GM12878 (cell line): ENCODE measurements at regions not wholly inside any gene's neighbourhood (a gene's known extent, or its start where the extent isn't known, plus 50 kb on each side); places are given as distances from the start of the nearest gene placed in this dataset.
"Not testable (repeated sequence)": the region's sequence is repeated elsewhere in the genome, so short reads cannot be mapped to it uniquely, and the experiment has no call there.

Experiments used
- ATAC-seq: fragments of 200-7000 bp; cut with Tn5 transposase; 3 replicates; pipeline ENCODE4 v1.9.1; 2020; ENCODE audit warnings: mild to moderate bottlenecking, moderate library complexity
- BruUV-seq: library from RNA; stranded (reverse); fragments of 400-500 nt; replicated peaks from 2 replicates; lab custom pipeline; 2021; lab: Mats Ljungman, UMichigan
- CTCF ChIA-PET: fragments of 300-600 bp; sonication (Branson Sonifier 250); formaldehyde crosslinking; extraction: SDS; loops from one replicate; lab custom pipeline; 2021; ENCODE audit warnings: inconsistent platforms; lab: Yijun Ruan, JAX
- POLR2A ChIA-PET: fragments of 350-600 bp; formaldehyde crosslinking; extraction: SDS; loops from one replicate; lab custom pipeline; 2021; ENCODE audit warnings: inconsistent platforms; lab: Charles Lee
- RAD21 ChIA-PET: fragments of 300-600 bp; sonication (Branson Sonifier 250); formaldehyde crosslinking; loops from one replicate; lab custom pipeline; 2023; ENCODE audit warnings: antibody characterized with exemption; ENCODE audit not compliant: unreplicated experiment; lab: Charles Lee
- SMC1A ChIA-PET: fragments of 300-600 bp; sonication (Branson Sonifier 250); formaldehyde crosslinking; loops from one replicate; lab custom pipeline; 2023; ENCODE audit not compliant: unreplicated experiment, uncharacterized antibody; lab: Charles Lee
- DNase-seq: peaks from one replicate; pipeline ENCODE4 v3.0.0-alpha.2; 2011; ENCODE audit warnings: low read depth, low spot score
- FAIRE-seq: peaks from 3 replicates; lab custom pipeline; 2011; peaks lifted over from hg19 to GRCh38; lab: Jason Lieb, UNC
- H2AFZ ChIP-seq: 2 replicates; pipeline ENCODE4 v1.6.0; 2011; ENCODE audit warnings: low read depth, low read length, control low read depth; ENCODE audit not compliant: control insufficient read depth
- H3K27ac ChIP-seq: 2 replicates; pipeline ENCODE4 v1.5.1; 2011; ENCODE audit warnings: control low read depth; ENCODE audit not compliant: control insufficient read depth, insufficient read depth
- H3K27me3 ChIP-seq, 2 experiments: replicated peaks in 1 of 2; 2 replicates each; pipeline versions ENCODE4 v1.6.0 to v1.6.1; 2011; ENCODE audit warnings: low read length in 1 of 2; ENCODE audit not compliant: control insufficient read depth in 2 of 2, insufficient read depth in 2 of 2
- H3K36me3 ChIP-seq, 2 experiments: 2 replicates each; pipeline ENCODE4 v1.5.1; 2011; ENCODE audit warnings: low read length in 1 of 2; ENCODE audit not compliant: control insufficient read depth in 2 of 2, insufficient read depth in 2 of 2
- H3K4me1 ChIP-seq: 2 replicates; pipeline ENCODE4 v1.6.1; 2011; ENCODE audit warnings: mild to moderate bottlenecking, low read length, moderate library complexity, mixed read lengths; ENCODE audit not compliant: control insufficient read depth, insufficient read depth
- H3K4me2 ChIP-seq: 2 replicates; pipeline ENCODE4 v1.6.0; 2011; ENCODE audit warnings: control low read depth; ENCODE audit not compliant: control insufficient read depth, insufficient read depth
- H3K4me3 ChIP-seq: fragments of 200-600 bp; sonication (generic); 2 replicates; pipeline ENCODE4 v1.5.1; 2016
- H3K79me2 ChIP-seq: 2 replicates; pipeline ENCODE4 v1.6.0; 2011; ENCODE audit warnings: low read length; ENCODE audit not compliant: control insufficient read depth, insufficient read depth
- H3K9ac ChIP-seq: 2 replicates; pipeline ENCODE4 v1.8.0; 2011; ENCODE audit warnings: low read length, control low read depth, mixed read lengths; ENCODE audit not compliant: control insufficient read depth, insufficient read depth
- H3K9me3 ChIP-seq: replicated peaks from 3 replicates; pipeline ENCODE4 v1.5.1; 2011; ENCODE audit warnings: mild to moderate bottlenecking, low read length; ENCODE audit not compliant: control insufficient read depth, insufficient read depth
- H4K20me1 ChIP-seq: 2 replicates; pipeline ENCODE4 v1.6.0; 2011; ENCODE audit not compliant: control insufficient read depth, insufficient read depth
- E2F8 ChIP-seq: fragments of 450-650 bp; IDR thresholded peaks from 2 replicates; pipeline ENCODE4 v1.6.1; 2018; ENCODE audit warnings: mild to moderate bottlenecking, low read depth, moderate library complexity; ENCODE audit not compliant: partially characterized antibody
- E4F1 ChIP-seq: fragments of 450-650 bp; IDR thresholded peaks from 2 replicates; pipeline ENCODE4 v1.6.1; 2018; ENCODE audit warnings: borderline replicate concordance, mild to moderate bottlenecking; ENCODE audit not compliant: partially characterized antibody
- HDGF ChIP-seq: fragments of 450-650 bp; IDR thresholded peaks from 2 replicates; pipeline ENCODE4 v1.6.1; 2016; ENCODE audit warnings: antibody characterized with exemption
- PAX8 ChIP-seq: fragments of 450-650 bp; IDR thresholded peaks from 2 replicates; pipeline ENCODE4 v1.6.1; 2017; ENCODE audit warnings: mild to moderate bottlenecking, moderate library complexity
- PML ChIP-seq: IDR thresholded peaks from 2 replicates; pipeline ENCODE4 v1.6.1; 2012; ENCODE audit warnings: low read length, inconsistent platforms
- WGBS: methylation state at CpG from one replicate; pipeline ENCODE4 v1.1.6; 2016; ENCODE audit warnings: low lambda C conversion rate; ENCODE audit not compliant: insufficient replicate concordance, insufficient coverage; ENCODE audit errors: missing lambda C conversion rate; 5-methylcytosine and 5-hydroxymethylcytosine counted together
- in situ Hi-C: fragments of 300-500 bp; cut with MboI; formaldehyde crosslinking; loops from 9 replicates; pipeline ENCODE4 v1.14.3; 2018; ENCODE audit warnings: mixed read lengths
- intact Hi-C: fragments of 100-400 bp; cut with micrococcal nuclease; formaldehyde crosslinking; loops from one replicate; pipeline ENCODE4 v1.14.2; 2022; ENCODE audit not compliant: unreplicated experiment

DNA sequence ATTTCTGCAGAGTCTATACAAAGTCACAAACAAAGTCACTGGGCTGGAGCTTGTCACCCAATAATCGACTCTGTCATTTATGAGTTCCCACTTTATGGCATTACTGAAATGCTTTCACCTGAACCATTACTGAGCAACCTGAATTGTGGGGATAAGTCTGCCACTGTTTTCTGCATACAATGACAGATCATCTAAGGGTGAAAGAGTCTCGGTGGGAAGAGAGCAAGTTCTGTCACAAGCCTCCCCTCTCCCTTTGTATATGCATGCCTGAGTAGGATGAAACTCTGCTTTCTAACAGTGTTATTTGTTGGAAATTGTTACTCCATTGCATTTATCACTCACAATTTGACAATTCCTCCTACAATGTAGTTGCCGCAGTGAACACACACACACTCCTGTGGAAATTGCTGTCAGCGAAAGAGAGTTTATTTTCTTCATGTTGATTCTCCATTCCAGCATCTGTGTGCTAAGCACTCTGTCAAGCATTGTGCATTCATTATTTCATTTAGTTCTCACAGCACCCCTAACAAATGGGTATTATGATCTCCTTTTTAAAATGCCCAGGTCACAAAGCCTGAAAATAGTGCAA, 1732.4 kb upstream of the CDH6 start:
- CTCF ChIA-PET = no interaction called here

DNA sequence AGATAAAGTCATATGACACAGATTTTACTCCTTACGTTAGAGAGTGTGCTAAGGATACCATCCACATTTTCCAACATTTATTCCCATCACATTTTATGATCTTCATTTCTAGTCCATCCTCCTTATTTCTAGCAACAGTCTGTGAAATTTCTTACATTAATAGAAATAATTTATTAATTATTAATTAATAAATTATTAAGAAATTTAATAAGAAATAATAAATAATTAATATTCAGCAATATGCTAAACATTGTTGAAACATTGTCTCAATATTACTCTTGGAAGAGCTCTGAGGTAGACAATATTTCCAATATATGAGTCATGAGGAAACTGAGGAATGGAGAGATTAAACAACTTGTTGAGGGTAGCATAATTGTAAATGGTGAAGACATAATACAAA, 1742.5 kb upstream of the CDH6 start:
- H3K9me3 ChIP-seq, CTCF ChIA-PET, H2AFZ ChIP-seq, RAD21 ChIA-PET, FAIRE-seq, H3K9ac ChIP-seq, intact Hi-C loops, H3K27ac ChIP-seq, in situ Hi-C loops, H3K4me1 ChIP-seq, H4K20me1 ChIP-seq, H3K4me2 ChIP-seq, ATAC-seq, DNase-seq, H3K4me3 ChIP-seq, BruUV-seq, H3K36me3 ChIP-seq, H3K27me3 ChIP-seq, H3K79me2 ChIP-seq, POLR2A ChIA-PET: not testable (repeated sequence)
- SMC1A ChIA-PET = interaction anchor here (0.6 kb wide), 1 partner anchor 70 kb away, joined by 3 read pairs; no protein-coding TSS in a partner anchor
- 83% methylated on average over 1 of the region's 1 CpG for WGBS

More for the DNA sequence above, 1732.4 kb upstream of the CDH6 start:
- no peak overlapping the region for H3K9ac ChIP-seq
- H3K79me2 ChIP-seq = no peaks in the 10 kb centered on the region
- RAD21 ChIA-PET = no interaction called here
- TF ChIP-seq PAX8 (no peak), E4F1 (no peak), PML (no peak), HDGF (no peak), E2F8 (no peak)
- DNase-seq = no peak
- no peak overlapping the region for H2AFZ ChIP-seq
- no peak overlapping the region for H3K4me2 ChIP-seq
- no peak for ATAC-seq
- no peaks in the 10 kb centered on the region for H3K4me1 ChIP-seq
- in situ Hi-C loops (no loop called here), intact Hi-C loops (no loop called here)
- FAIRE-seq = no peak
- POLR2A ChIA-PET = no interaction called here
- H3K27me3 ChIP-seq = no peaks in the 10 kb centered on the region
- no peaks in the 10 kb centered on the region for H3K9me3 ChIP-seq
- BruUV-seq = no TSS peak
- 8% methylated on average over 4 of the region's 4 CpGs for whole genome bisulfite sequencing
- no peaks in the 10 kb centered on the region for H4K20me1 ChIP-seq
- no peaks in the 10 kb centered on the region for H3K36me3 ChIP-seq
- H3K27ac ChIP-seq = no peak overlapping the region
- SMC1A ChIA-PET = no interaction called here
- H3K4me3 ChIP-seq = no peak overlapping the region
